ENCODE measurements at regions not wholly inside any gene's neighbourhood (a gene's known extent, or its start where the extent isn't known, plus 50 kb on each side); places are given as distances from the start of the nearest gene placed in this dataset.

- ChIA-PET POLR2A (no interaction called here), CTCF (interaction anchor here (0.7 kb wide), 1 partner anchor 23 kb away, joined by 3 read pairs; no protein-coding TSS in a partner anchor)
These were observed 214.0 kb downstream of the BRD1 start for GRCh38 chr22:49613511-49614270.

GRCh38 chr22:49613108-49613507 lies 214.6 kb downstream of the BRD1 start:
- Histone ChIP-seq H3K27ac (ENCODE audit: extremely low read depth, low read depth, low read length) (no peak overlapping the region), H3K4me3 (ENCODE audit: low read depth, low read length) (no peak overlapping the region), H3K4me1 (ENCODE audit: control insufficient read depth, insufficient read depth, low read length) (no peaks in the 10 kb centered on the region), H3K36me3 (ENCODE audit: control insufficient read depth in 2 of 2, insufficient read depth in 1 of 2, low read length in 2 of 2) (no peaks in the 10 kb centered on the region), H3K9me3 (ENCODE audit: control insufficient read depth, insufficient read depth, low read depth, low read length) (no peaks in the 10 kb centered on the region)
- ChIA-PET POLR2A (no interaction called here), CTCF (interaction anchor here (0.7 kb wide), 1 partner anchor 22 kb away, joined by 3 read pairs; no protein-coding TSS in a partner anchor)
- TF ChIP-seq ZNF624 (tag by site-specific recombination; IDR thresholded peaks at IDR 0.05) = no peak

More at GRCh38 chr22:49613511-49614270, 214.0 kb downstream of the BRD1 start:
- TF ChIP-seq ZXDB (tag by site-specific recombination; IDR thresholded peaks at IDR 0.05) (no peak), ZNF548 (tag by site-specific recombination; IDR thresholded peaks at IDR 0.05) (no peak), ZNF645 (tag by site-specific recombination; IDR thresholded peaks at IDR 0.05) (no peak), ZNF132 (tag by site-specific recombination; IDR thresholded peaks at IDR 0.05; ENCODE audit: borderline replicate concordance) (no peak), ZNF341 (tag by site-specific recombination; IDR thresholded peaks at IDR 0.05; ENCODE audit: low read depth) (no peak), HIC1 (tag by site-specific recombination; IDR thresholded peaks at IDR 0.05) (no peak), ZNF366 (tag by site-specific recombination; conservative IDR thresholded peaks at IDR 0.05) (no peak), BCL11A (tag by site-specific recombination; IDR thresholded peaks at IDR 0.05; ENCODE audit: low read depth) (no peak), ZNF274 (IDR thresholded peaks at IDR 0.05; ENCODE audit: low read length) (no peak), ZNF274 (tag by site-specific recombination; IDR thresholded peaks at IDR 0.05; ENCODE audit: borderline replicate concordance) (no peak)
- TF ChIP-seq, protein P1, sequence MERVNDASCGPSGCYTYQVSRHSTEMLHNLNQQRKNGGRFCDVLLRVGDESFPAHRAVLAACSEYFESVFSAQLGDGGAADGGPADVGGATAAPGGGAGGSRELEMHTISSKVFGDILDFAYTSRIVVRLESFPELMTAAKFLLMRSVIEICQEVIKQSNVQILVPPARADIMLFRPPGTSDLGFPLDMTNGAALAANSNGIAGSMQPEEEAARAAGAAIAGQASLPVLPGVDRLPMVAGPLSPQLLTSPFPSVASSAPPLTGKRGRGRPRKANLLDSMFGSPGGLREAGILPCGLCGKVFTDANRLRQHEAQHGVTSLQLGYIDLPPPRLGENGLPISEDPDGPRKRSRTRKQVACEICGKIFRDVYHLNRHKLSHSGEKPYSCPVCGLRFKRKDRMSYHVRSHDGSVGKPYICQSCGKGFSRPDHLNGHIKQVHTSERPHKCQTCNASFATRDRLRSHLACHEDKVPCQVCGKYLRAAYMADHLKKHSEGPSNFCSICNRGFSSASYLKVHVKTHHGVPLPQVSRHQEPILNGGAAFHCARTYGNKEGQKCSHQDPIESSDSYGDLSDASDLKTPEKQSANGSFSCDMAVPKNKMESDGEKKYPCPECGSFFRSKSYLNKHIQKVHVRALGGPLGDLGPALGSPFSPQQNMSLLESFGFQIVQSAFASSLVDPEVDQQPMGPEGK (tag by site-specific recombination; IDR thresholded peaks at IDR 0.05) = no peak
- TF ChIP-seq, protein P2, sequence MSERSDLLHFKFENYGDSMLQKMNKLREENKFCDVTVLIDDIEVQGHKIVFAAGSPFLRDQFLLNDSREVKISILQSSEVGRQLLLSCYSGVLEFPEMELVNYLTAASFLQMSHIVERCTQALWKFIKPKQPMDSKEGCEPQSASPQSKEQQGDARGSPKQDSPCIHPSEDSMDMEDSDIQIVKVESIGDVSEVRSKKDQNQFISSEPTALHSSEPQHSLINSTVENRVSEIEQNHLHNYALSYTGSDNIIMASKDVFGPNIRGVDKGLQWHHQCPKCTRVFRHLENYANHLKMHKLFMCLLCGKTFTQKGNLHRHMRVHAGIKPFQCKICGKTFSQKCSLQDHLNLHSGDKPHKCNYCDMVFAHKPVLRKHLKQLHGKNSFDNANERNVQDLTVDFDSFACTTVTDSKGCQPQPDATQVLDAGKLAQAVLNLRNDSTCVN (tag by site-specific recombination; optimal IDR thresholded peaks at IDR 0.05) = no peak
- Histone ChIP-seq H3K36me3 (ENCODE audit: control insufficient read depth in 2 of 2, insufficient read depth in 1 of 2, low read length in 2 of 2) (no peaks in the 10 kb centered on the region), H3K27ac (ENCODE audit: extremely low read depth, low read depth, low read length) (no peak overlapping the region), H3K4me1 (ENCODE audit: control insufficient read depth, insufficient read depth, low read length) (no peaks in the 10 kb centered on the region), H3K9me3 (ENCODE audit: control insufficient read depth, insufficient read depth, low read depth, low read length) (no peaks in the 10 kb centered on the region), H3K4me3 (ENCODE audit: low read depth, low read length) (no peak overlapping the region)
